Coronary artery (tissue), 2 donors: ENCODE measurements at regions not wholly inside any gene's neighbourhood (a gene's known extent, or its start where the extent isn't known, plus 50 kb on each side); places are given as distances from the start of the nearest gene placed in this dataset.

Experiments used
- DNase-seq: peaks from one replicate; pipeline ENCODE4 v3.0.0-alpha.2; 2017; ENCODE audit warnings: low spot score
- H3K27ac ChIP-seq, 2 donors: fragments of 200-600 bp; sonication (generic); one replicate each; pipeline ENCODE4 v1.5.1; 2016 to 2019
- H3K4me3 ChIP-seq: fragments of 200-600 bp; sonication (generic); 2 replicates; pipeline ENCODE4 v1.5.1; 2016; ENCODE audit warnings: mild to moderate bottlenecking, moderate library complexity
- TF ChIP-seq, protein P1 (sequence below): fragments of 200-600 bp; sonication (generic); IDR thresholded peaks from one replicate; pipeline ENCODE4 v1.5.1; 2019; ENCODE audit warnings: antibody characterized with exemption

DNA sequence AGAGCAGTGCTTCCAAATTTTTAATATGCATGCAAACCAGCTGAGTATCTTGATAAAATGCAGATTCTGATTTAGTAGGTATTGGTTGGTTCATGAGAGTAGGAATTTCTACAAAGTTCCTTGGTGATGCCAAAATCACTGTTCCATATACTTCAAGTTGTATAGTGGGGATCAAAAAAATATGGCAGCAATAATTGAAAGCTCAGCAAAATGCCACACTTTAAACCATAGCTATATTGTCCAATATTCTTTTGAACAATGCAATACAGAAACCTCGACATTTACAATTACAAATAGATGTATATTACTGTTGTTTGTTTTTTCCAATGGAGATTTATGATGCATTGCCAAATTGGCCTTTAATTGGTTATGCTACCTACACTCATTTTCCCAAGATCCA lies 55.7 kb upstream of the NCAM2 start:
- TF ChIP-seq, protein P1, sequence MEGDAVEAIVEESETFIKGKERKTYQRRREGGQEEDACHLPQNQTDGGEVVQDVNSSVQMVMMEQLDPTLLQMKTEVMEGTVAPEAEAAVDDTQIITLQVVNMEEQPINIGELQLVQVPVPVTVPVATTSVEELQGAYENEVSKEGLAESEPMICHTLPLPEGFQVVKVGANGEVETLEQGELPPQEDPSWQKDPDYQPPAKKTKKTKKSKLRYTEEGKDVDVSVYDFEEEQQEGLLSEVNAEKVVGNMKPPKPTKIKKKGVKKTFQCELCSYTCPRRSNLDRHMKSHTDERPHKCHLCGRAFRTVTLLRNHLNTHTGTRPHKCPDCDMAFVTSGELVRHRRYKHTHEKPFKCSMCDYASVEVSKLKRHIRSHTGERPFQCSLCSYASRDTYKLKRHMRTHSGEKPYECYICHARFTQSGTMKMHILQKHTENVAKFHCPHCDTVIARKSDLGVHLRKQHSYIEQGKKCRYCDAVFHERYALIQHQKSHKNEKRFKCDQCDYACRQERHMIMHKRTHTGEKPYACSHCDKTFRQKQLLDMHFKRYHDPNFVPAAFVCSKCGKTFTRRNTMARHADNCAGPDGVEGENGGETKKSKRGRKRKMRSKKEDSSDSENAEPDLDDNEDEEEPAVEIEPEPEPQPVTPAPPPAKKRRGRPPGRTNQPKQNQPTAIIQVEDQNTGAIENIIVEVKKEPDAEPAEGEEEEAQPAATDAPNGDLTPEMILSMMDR = no peak
- H3K4me3 ChIP-seq = no peak overlapping the region
- no peak for DNase-seq
- H3K27ac ChIP-seq = no peak overlapping the region

DNA sequence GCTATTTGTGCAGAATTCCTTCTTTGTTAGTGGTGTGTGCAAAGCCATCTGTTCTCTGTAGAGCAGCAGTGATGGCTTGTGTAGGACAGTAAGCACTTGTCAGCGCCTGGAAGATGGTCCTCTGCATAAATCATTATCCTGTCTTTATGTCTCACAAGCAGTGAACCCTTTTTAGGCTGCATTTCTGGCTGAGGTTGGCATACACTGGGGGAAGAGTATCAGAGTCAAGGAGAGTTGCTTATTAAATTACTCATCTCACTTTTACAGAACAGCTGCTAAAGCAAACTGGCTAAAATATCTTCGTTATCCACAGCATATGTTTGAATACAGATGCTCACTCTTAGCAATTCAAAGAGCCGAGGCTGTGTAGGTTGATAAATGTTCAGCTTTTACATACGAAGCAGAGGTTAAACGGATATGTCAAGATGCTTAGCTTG lies 54.6 kb upstream of the NCAM2 start:
- Histone ChIP-seq H3K27ac (no peak overlapping the region), H3K4me3 (no peak overlapping the region)
- DNase-seq = no peak
- TF ChIP-seq, protein P1 = no peak

DNA sequence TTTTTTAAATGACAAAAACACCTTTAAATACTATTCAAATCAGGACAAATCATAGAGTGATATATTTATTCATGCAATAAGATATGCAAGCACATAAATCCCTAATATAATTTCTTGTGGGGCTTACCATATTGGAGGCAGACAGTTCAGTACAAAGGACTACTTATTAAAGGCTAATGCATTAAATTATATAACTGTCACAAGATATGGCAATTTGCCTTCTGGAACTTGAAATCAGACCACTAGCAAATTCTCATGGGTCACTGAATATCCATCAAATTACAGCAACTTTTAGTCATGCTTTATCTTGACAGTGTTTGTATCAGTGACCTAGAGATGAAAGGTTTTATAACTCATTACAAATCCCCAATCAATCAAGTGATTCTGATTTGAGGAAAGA lies 54.1 kb upstream of the NCAM2 start:
- DNase-seq = no peak
- H3K27ac ChIP-seq = no peak overlapping the region
- no peak overlapping the region for H3K4me3 ChIP-seq
- TF ChIP-seq, protein P1 = no peak

DNA sequence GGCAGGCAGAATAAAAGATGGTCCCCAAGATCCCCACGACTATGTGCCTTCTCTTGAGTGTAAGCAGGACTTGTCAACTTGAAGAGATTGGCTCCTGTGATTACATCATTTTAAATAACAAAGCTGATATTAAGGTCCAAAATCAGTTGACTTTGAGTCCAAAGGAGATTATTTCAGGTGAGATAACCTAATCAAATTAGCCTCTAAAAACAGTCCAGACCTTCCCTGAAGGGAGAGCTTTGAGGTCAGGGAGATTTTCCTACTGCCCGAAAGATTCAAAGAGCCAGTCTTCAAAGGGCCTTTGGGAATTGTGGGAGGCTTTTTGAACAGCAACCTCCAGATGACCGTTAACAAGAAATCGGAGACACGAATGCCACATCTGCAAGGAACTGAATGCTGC lies 51.5 kb upstream of the NCAM2 start:
- Histone ChIP-seq H3K4me3 (no peak overlapping the region), H3K27ac (no peak overlapping the region)
- TF ChIP-seq, protein P1 = no peak
- no peak for DNase-seq
